ENCODE measurements at regions not wholly inside any gene's neighbourhood (a gene's known extent, or its start where the extent isn't known, plus 50 kb on each side); places are given as distances from the start of the nearest gene placed in this dataset.

DNA sequence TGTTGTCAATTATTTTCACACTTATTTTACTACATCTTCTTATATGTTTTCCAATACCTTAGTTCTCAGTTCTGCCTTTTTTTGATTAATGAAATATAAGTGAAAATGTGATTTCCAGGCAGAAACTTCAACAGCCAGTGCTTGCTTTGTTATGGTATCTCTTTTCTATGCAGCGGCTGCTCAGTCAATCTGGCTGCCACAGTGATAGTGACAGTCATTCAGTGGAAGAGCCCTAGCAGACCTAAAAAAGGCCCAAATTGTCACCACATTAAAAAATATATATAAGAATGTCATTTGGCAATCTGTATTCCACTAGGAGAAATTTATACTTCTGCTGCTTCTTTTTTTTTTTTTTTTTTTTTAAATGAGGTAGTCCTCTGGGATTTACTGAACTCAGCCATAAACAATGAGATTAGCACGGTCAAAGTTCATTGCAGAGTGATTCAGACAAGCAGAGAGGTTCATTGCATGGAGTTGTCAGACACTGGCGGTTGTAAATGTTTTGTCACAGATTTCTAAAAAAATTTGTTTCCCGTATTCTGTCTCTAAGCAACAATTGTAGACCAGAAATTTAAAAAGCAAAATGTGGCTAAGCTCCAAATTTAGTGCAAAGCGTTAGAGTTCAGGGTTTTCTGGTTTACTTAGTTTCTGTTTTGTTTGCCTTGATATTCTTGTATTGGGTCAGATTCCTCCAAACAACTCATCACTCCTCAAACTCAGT is 94.7 kb upstream of the PRR20A start:
- H3K36me3 ChIP-seq (ENCODE audit: control insufficient read depth in 4 of 4, insufficient read depth in 3 of 4, low read depth in 1 of 4, low read length in 3 of 4): no peaks in the 10 kb centered on the region
- 17% methylated on average over 5 of the region's 5 CpGs for WGBS
- no peaks in the 10 kb centered on the region for H3K27me3 ChIP-seq (ENCODE audit: control insufficient read depth in 4 of 4, insufficient read depth in 4 of 4, low read length in 3 of 4)
- H3K27ac ChIP-seq (ENCODE audit: low read depth in 1 of 2, low read length in 2 of 2): peak overlapping the region; percentile 81 to 88
- H3K4me3 ChIP-seq (ENCODE audit: low read depth in 1 of 3, low read length in 3 of 3): peak overlapping the region; percentile 40 to 67 (median 63)
- peak; percentile 41 for TF ChIP-seq RXRA (IDR thresholded peaks at IDR 0.05)
- no peak for TF ChIP-seq NR2F2 (IDR thresholded peaks at IDR 0.05)
- no peak for TF ChIP-seq FOXA1 (IDR thresholded peaks at IDR 0.05)
- TF ChIP-seq, protein P1, sequence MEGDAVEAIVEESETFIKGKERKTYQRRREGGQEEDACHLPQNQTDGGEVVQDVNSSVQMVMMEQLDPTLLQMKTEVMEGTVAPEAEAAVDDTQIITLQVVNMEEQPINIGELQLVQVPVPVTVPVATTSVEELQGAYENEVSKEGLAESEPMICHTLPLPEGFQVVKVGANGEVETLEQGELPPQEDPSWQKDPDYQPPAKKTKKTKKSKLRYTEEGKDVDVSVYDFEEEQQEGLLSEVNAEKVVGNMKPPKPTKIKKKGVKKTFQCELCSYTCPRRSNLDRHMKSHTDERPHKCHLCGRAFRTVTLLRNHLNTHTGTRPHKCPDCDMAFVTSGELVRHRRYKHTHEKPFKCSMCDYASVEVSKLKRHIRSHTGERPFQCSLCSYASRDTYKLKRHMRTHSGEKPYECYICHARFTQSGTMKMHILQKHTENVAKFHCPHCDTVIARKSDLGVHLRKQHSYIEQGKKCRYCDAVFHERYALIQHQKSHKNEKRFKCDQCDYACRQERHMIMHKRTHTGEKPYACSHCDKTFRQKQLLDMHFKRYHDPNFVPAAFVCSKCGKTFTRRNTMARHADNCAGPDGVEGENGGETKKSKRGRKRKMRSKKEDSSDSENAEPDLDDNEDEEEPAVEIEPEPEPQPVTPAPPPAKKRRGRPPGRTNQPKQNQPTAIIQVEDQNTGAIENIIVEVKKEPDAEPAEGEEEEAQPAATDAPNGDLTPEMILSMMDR (IDR thresholded peaks at IDR 0.05; ENCODE audit: low read depth, low read length, missing input control): no peak
- TF ChIP-seq, protein P2, sequence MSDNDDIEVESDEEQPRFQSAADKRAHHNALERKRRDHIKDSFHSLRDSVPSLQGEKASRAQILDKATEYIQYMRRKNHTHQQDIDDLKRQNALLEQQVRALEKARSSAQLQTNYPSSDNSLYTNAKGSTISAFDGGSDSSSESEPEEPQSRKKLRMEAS (IDR thresholded peaks at IDR 0.05): peak; percentile 22
- TF ChIP-seq HNF4G (IDR thresholded peaks at IDR 0.05): peak; percentile 65
- TF ChIP-seq TAF1 (conservative IDR thresholded peaks at IDR 0.05): peak; percentile 90
- TF ChIP-seq FOXA2 (IDR thresholded peaks at IDR 0.05): no peak
- no peak for TF ChIP-seq EGR1 (IDR thresholded peaks at IDR 0.05; ENCODE audit: low read depth in 2 of 2)
- TF ChIP-seq JUND (IDR thresholded peaks at IDR 0.05): peak; percentile 60 to 70
- TF ChIP-seq, protein P3, sequence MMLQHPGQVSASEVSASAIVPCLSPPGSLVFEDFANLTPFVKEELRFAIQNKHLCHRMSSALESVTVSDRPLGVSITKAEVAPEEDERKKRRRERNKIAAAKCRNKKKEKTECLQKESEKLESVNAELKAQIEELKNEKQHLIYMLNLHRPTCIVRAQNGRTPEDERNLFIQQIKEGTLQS (IDR thresholded peaks at IDR 0.05): no peak
- peak; percentile 37 to 54 for TF ChIP-seq RAD21 (IDR thresholded peaks at IDR 0.05)
- TF ChIP-seq, protein P4, sequence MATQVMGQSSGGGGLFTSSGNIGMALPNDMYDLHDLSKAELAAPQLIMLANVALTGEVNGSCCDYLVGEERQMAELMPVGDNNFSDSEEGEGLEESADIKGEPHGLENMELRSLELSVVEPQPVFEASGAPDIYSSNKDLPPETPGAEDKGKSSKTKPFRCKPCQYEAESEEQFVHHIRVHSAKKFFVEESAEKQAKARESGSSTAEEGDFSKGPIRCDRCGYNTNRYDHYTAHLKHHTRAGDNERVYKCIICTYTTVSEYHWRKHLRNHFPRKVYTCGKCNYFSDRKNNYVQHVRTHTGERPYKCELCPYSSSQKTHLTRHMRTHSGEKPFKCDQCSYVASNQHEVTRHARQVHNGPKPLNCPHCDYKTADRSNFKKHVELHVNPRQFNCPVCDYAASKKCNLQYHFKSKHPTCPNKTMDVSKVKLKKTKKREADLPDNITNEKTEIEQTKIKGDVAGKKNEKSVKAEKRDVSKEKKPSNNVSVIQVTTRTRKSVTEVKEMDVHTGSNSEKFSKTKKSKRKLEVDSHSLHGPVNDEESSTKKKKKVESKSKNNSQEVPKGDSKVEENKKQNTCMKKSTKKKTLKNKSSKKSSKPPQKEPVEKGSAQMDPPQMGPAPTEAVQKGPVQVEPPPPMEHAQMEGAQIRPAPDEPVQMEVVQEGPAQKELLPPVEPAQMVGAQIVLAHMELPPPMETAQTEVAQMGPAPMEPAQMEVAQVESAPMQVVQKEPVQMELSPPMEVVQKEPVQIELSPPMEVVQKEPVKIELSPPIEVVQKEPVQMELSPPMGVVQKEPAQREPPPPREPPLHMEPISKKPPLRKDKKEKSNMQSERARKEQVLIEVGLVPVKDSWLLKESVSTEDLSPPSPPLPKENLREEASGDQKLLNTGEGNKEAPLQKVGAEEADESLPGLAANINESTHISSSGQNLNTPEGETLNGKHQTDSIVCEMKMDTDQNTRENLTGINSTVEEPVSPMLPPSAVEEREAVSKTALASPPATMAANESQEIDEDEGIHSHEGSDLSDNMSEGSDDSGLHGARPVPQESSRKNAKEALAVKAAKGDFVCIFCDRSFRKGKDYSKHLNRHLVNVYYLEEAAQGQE (IDR thresholded peaks at IDR 0.05): peak; percentile 72
- peak; percentile 81 to 82 for TF ChIP-seq HNF4A (conservative IDR thresholded peaks at IDR 0.05)
- TF ChIP-seq GABPA (IDR thresholded peaks at IDR 0.05 in 1 of 2, conservative IDR thresholded peaks at IDR 0.05 in 1 of 2): no peak
- peak; percentile 58 for TF ChIP-seq SP1 (IDR thresholded peaks at IDR 0.05)
- peak; percentile 71 for TF ChIP-seq YY1 (IDR thresholded peaks at IDR 0.05)
- TF ChIP-seq, protein P5, sequence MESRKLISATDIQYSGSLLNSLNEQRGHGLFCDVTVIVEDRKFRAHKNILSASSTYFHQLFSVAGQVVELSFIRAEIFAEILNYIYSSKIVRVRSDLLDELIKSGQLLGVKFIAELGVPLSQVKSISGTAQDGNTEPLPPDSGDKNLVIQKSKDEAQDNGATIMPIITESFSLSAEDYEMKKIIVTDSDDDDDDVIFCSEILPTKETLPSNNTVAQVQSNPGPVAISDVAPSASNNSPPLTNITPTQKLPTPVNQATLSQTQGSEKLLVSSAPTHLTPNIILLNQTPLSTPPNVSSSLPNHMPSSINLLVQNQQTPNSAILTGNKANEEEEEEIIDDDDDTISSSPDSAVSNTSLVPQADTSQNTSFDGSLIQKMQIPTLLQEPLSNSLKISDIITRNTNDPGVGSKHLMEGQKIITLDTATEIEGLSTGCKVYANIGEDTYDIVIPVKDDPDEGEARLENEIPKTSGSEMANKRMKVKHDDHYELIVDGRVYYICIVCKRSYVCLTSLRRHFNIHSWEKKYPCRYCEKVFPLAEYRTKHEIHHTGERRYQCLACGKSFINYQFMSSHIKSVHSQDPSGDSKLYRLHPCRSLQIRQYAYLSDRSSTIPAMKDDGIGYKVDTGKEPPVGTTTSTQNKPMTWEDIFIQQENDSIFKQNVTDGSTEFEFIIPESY (IDR thresholded peaks at IDR 0.05): peak; percentile 26
- peak overlapping the region; percentile 47 to 81 for H3K9ac ChIP-seq (ENCODE audit: low read depth in 1 of 2, low read length in 2 of 2)
- DNase-seq (ENCODE audit: low spot score): no peak
- H3K4me1 ChIP-seq (ENCODE audit: control insufficient read depth in 4 of 4, insufficient read depth in 4 of 4, low read length in 3 of 4): peaks cover 0 to 11% (median 4%) of the 10 kb centered on the region in 4 donors
- peaks cover 0 to 3% (median under 1%) of the 10 kb centered on the region in 4 donors for H3K9me3 ChIP-seq (ENCODE audit: control insufficient read depth in 4 of 4, low read length in 3 of 4)
